Suprapubic skin (tissue), 4 donors: ENCODE measurements at regions not wholly inside any gene's neighbourhood (a gene's known extent, or its start where the extent isn't known, plus 50 kb on each side); places are given as distances from the start of the nearest gene placed in this dataset.

Experiments
- EP300 ChIP-seq: sonication (generic); formaldehyde crosslinking; IDR thresholded peaks from one replicate; pipeline ENCODE4 v1.6.1; 2017; ENCODE audit warnings: antibody characterized with exemption
- POLR2A ChIP-seq, 2 donors: fragments of 450-650 bp; IDR thresholded peaks; one replicate each; pipeline ENCODE4 v1.6.1; 2017; ENCODE audit warnings: antibody characterized with exemption in 2 of 2, mild to moderate bottlenecking in 2 of 2, moderate library complexity in 2 of 2
- POLR2AphosphoS5 ChIP-seq, 3 donors: sonication (generic); formaldehyde crosslinking; IDR thresholded peaks; one replicate each; pipeline ENCODE4 v1.6.1; 2017; ENCODE audit warnings: antibody characterized with exemption in 3 of 3
- TF ChIP-seq, protein P1 (sequence below), 2 donors: fragments of 200-600 bp in 1 of 2; fragments of 450-650 bp in 1 of 2; sonication (generic) in 1 of 2; IDR thresholded peaks; one replicate each; pipeline ENCODE4 v1.5.1; 2016 to 2019; ENCODE audit warnings: antibody characterized with exemption in 2 of 2, mild to moderate bottlenecking in 1 of 2, moderate library complexity in 1 of 2

DNA sequence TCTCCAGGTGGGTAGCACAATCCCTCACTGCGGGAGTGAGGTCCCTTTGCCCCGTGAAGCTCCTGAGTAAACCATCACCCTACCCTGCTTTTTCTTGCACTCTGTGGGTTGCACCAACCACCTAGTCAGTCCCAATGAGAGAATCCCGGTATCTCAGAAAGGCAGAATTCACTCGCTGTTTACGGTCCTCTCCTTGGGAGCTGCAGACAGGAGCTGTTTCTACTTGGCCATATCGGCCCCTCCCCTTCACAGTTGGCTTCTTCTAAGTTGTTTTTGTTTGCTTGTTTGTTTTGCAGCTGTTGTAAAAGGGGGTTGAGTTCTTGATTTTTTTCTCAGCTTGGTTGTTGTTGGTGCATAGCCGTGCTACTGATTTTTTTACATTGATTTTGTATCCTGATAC, 237.0 kb upstream of the RASA1 start:
- TF ChIP-seq, protein P1, sequence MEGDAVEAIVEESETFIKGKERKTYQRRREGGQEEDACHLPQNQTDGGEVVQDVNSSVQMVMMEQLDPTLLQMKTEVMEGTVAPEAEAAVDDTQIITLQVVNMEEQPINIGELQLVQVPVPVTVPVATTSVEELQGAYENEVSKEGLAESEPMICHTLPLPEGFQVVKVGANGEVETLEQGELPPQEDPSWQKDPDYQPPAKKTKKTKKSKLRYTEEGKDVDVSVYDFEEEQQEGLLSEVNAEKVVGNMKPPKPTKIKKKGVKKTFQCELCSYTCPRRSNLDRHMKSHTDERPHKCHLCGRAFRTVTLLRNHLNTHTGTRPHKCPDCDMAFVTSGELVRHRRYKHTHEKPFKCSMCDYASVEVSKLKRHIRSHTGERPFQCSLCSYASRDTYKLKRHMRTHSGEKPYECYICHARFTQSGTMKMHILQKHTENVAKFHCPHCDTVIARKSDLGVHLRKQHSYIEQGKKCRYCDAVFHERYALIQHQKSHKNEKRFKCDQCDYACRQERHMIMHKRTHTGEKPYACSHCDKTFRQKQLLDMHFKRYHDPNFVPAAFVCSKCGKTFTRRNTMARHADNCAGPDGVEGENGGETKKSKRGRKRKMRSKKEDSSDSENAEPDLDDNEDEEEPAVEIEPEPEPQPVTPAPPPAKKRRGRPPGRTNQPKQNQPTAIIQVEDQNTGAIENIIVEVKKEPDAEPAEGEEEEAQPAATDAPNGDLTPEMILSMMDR (IDR thresholded peaks at IDR 0.05), result no peak
- TF ChIP-seq EP300 (no peak), POLR2AphosphoS5 (IDR thresholded peaks at IDR 0.05) (no peak), POLR2A (IDR thresholded peaks at IDR 0.05) (no peak)
